ENCODE measurements at regions not wholly inside any gene's neighbourhood (a gene's known extent, or its start where the extent isn't known, plus 50 kb on each side); places are given as distances from the start of the nearest gene placed in this dataset.

GRCh38 chr2:172357442-172357841 lies 69.9 kb upstream of the ITGA6 start:
- no peak for ATAC-seq
- no peak overlapping the region for H3K27ac ChIP-seq
- H3K36me3 ChIP-seq, result no peaks in the 10 kb centered on the region
- no peak overlapping the region for H3K4me3 ChIP-seq
- no peaks in the 10 kb centered on the region for H3K9me3 ChIP-seq
- TF ChIP-seq POLR2AphosphoS5 (IDR thresholded peaks at IDR 0.05) (no peak), POLR2A (IDR thresholded peaks at IDR 0.05) (no peak), EP300 (IDR thresholded peaks at IDR 0.05) (no peak)
- TF ChIP-seq, protein P1, sequence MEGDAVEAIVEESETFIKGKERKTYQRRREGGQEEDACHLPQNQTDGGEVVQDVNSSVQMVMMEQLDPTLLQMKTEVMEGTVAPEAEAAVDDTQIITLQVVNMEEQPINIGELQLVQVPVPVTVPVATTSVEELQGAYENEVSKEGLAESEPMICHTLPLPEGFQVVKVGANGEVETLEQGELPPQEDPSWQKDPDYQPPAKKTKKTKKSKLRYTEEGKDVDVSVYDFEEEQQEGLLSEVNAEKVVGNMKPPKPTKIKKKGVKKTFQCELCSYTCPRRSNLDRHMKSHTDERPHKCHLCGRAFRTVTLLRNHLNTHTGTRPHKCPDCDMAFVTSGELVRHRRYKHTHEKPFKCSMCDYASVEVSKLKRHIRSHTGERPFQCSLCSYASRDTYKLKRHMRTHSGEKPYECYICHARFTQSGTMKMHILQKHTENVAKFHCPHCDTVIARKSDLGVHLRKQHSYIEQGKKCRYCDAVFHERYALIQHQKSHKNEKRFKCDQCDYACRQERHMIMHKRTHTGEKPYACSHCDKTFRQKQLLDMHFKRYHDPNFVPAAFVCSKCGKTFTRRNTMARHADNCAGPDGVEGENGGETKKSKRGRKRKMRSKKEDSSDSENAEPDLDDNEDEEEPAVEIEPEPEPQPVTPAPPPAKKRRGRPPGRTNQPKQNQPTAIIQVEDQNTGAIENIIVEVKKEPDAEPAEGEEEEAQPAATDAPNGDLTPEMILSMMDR (IDR thresholded peaks at IDR 0.05), result no peak
- no peaks in the 10 kb centered on the region for H3K27me3 ChIP-seq
- WGBS, 2 donors (ENCODE audit: low coverage in 1 of 2), result 76 to 80% methylated on average over 1 to 2 of the region's 3 CpGs
- peaks cover 0 to 9% (median 0%) of the 10 kb centered on the region in 3 donors for H3K4me1 ChIP-seq

GRCh38 chr2:172358691-172359556 lies 68.5 kb upstream of the ITGA6 start:
- TF ChIP-seq POLR2AphosphoS5 (IDR thresholded peaks at IDR 0.05) (no peak), POLR2A (IDR thresholded peaks at IDR 0.05) (no peak), EP300 (IDR thresholded peaks at IDR 0.05) (no peak)
- TF ChIP-seq, protein P1 (IDR thresholded peaks at IDR 0.05), result no peak
- Histone ChIP-seq H3K4me3 (no peak overlapping the region), H3K27ac (no peak overlapping the region), H3K9me3 (no peaks in the 10 kb centered on the region), H3K27me3 (no peaks in the 10 kb centered on the region), H3K4me1 (peaks cover 0 to 9% (median 0%) of the 10 kb centered on the region in 3 donors), H3K36me3 (no peaks in the 10 kb centered on the region)
- WGBS, 2 donors (ENCODE audit: low coverage in 1 of 2), result 38 to 44% methylated on average over 5 to 10 of the region's 12 CpGs
- no peak for ATAC-seq

DNA sequence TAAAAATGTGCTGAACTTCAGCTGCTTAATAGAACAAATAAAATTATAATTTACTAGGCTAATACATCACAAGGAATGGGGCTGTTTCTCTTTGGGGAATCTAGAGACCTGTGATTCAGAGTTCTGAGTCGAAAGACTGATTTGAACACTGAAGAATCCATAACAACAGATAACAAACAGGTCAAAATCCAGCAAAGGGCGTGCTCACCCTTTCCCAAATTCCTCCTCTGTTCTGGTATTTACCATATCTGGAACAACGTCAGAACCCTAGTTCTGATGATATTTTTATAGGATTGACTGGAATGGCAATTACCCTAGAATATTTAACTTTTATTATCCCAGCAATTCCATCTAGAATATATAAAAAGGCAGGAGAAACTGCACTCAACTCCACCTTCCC lies 66.0 kb upstream of the ITGA6 start:
- ATAC-seq, result no peak
- H3K27ac ChIP-seq, result no peak overlapping the region
- TF ChIP-seq POLR2AphosphoS5 (IDR thresholded peaks at IDR 0.05), result no peak
- TF ChIP-seq EP300 (IDR thresholded peaks at IDR 0.05), result no peak
- H3K9me3 ChIP-seq, result no peaks in the 10 kb centered on the region
- H3K4me3 ChIP-seq, result no peak overlapping the region
- no peaks in the 10 kb centered on the region for H3K27me3 ChIP-seq
- peaks cover 0 to 9% (median 0%) of the 10 kb centered on the region in 3 donors for H3K4me1 ChIP-seq
- 53 to 58% methylated on average over 3 of the region's 3 CpGs for WGBS, 2 donors (ENCODE audit: low coverage in 1 of 2)
- no peaks in the 10 kb centered on the region for H3K36me3 ChIP-seq

GRCh38 chr2:172361840-172362239 lies 65.5 kb upstream of the ITGA6 start:
- WGBS, 2 donors (ENCODE audit: low coverage in 1 of 2), result 71 to 91% methylated on average over 6 of the region's 6 CpGs
- TF ChIP-seq POLR2A (IDR thresholded peaks at IDR 0.05) (no peak), POLR2AphosphoS5 (IDR thresholded peaks at IDR 0.05) (no peak), EP300 (IDR thresholded peaks at IDR 0.05) (no peak)
- TF ChIP-seq, protein P1 (IDR thresholded peaks at IDR 0.05), result no peak
- H3K36me3 ChIP-seq, result no peaks in the 10 kb centered on the region
- H3K27me3 ChIP-seq, result no peaks in the 10 kb centered on the region
- peaks cover 0 to 9% (median 0%) of the 10 kb centered on the region in 3 donors for H3K4me1 ChIP-seq
- H3K9me3 ChIP-seq, result no peaks in the 10 kb centered on the region
- no peak overlapping the region for H3K4me3 ChIP-seq
- ATAC-seq, result no peak
- H3K27ac ChIP-seq, result no peak overlapping the region

- Histone ChIP-seq H3K4me1 (no peaks in the 10 kb centered on the region), H3K27me3 (no peaks in the 10 kb centered on the region), H3K27ac (no peak overlapping the region), H3K4me3 (no peak overlapping the region), H3K36me3 (no peaks in the 10 kb centered on the region), H3K9me3 (peaks cover 0 to 13% (median 0%) of the 10 kb centered on the region in 3 donors)
- 87% methylated on average over 1 of the region's 1 CpG; no CpG with 5 or more reads in 1 of the 2 donors for WGBS, 2 donors (ENCODE audit: low coverage in 1 of 2)
- ATAC-seq, result no peak
- TF ChIP-seq, protein P1 (IDR thresholded peaks at IDR 0.05), result no peak
- TF ChIP-seq EP300 (IDR thresholded peaks at IDR 0.05) (no peak), POLR2A (IDR thresholded peaks at IDR 0.05) (no peak), POLR2AphosphoS5 (IDR thresholded peaks at IDR 0.05) (no peak)
Observed at GRCh38 chr2:172364261-172364660, 63.1 kb upstream of the ITGA6 start.
